PC-9 (cell line): ENCODE measurements at regions not wholly inside any gene's neighbourhood (a gene's known extent, or its start where the extent isn't known, plus 50 kb on each side); places are given as distances from the start of the nearest gene placed in this dataset.

Source experiments
- EZH2 ChIP-seq: fragments of 200-600 bp; sonication (generic); IDR thresholded peaks from 2 replicates; pipeline ENCODE4 v1.8.0; 2017; ENCODE audit warnings: antibody characterized with exemption, low read depth
- TF ChIP-seq, protein P1 (sequence below): fragments of 200-600 bp; sonication (generic); conservative IDR thresholded peaks from 2 replicates; pipeline ENCODE4 v1.6.1; 2017; ENCODE audit warnings: mixed run types, antibody characterized with exemption, mild to moderate bottlenecking, moderate library complexity

DNA sequence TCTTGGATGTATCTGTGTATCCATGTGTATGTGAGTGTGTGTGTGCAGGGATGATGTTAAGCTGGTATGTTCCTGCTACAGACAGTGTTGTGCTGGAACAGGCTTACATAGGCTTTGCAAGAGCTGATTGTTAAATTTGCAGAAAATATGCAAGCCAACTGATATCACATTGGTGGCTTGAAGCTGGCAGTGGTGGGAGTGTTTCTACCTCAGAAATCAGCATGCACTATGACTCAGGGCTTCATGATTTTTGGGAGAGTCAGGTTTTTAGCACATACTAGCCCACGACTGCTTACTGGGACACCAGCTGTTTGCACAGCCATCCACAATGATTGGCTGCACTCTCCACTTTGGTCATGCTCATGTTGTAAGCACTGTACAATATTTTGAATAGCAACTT is 261.8 kb downstream of the DHX15 start:
- TF ChIP-seq, protein P1, sequence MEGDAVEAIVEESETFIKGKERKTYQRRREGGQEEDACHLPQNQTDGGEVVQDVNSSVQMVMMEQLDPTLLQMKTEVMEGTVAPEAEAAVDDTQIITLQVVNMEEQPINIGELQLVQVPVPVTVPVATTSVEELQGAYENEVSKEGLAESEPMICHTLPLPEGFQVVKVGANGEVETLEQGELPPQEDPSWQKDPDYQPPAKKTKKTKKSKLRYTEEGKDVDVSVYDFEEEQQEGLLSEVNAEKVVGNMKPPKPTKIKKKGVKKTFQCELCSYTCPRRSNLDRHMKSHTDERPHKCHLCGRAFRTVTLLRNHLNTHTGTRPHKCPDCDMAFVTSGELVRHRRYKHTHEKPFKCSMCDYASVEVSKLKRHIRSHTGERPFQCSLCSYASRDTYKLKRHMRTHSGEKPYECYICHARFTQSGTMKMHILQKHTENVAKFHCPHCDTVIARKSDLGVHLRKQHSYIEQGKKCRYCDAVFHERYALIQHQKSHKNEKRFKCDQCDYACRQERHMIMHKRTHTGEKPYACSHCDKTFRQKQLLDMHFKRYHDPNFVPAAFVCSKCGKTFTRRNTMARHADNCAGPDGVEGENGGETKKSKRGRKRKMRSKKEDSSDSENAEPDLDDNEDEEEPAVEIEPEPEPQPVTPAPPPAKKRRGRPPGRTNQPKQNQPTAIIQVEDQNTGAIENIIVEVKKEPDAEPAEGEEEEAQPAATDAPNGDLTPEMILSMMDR, result no peak
- no peak for TF ChIP-seq EZH2
